Stomach (tissue), 4 donors: ENCODE measurements at regions not wholly inside any gene's neighbourhood (a gene's known extent, or its start where the extent isn't known, plus 50 kb on each side); places are given as distances from the start of the nearest gene placed in this dataset.

Source experiments
- CTCF ChIP-seq, 7 experiments: fragments of 450-650 bp in 4 of 7; fragments of 200-600 bp in 3 of 7; sonication (generic) in 3 of 7; IDR thresholded peaks; one replicate each; pipeline ENCODE4 v1.5.1; 2016 to 2019; ENCODE audit warnings: antibody characterized with exemption in 7 of 7, control low read depth in 2 of 7, mild to moderate bottlenecking in 1 of 7
- EP300 ChIP-seq: sonication (generic); formaldehyde crosslinking; IDR thresholded peaks from one replicate; pipeline ENCODE4 v1.6.1; 2017; ENCODE audit warnings: antibody characterized with exemption

- no peak for TF ChIP-seq EP300
- peak in 5 of 7 experiments; percentile 31 to 55 (median 43) for TF ChIP-seq CTCF (IDR thresholded peaks at IDR 0.05)
These were observed 136.4 kb upstream of the USP15 start for GRCh38 chr12:62123721-62124203.
